ENCODE measurements at regions not wholly inside any gene's neighbourhood (a gene's known extent, or its start where the extent isn't known, plus 50 kb on each side); places are given as distances from the start of the nearest gene placed in this dataset.
A peak's percentile ranks its signal among the peaks of the same experiment; 100 is the strongest.

DNA sequence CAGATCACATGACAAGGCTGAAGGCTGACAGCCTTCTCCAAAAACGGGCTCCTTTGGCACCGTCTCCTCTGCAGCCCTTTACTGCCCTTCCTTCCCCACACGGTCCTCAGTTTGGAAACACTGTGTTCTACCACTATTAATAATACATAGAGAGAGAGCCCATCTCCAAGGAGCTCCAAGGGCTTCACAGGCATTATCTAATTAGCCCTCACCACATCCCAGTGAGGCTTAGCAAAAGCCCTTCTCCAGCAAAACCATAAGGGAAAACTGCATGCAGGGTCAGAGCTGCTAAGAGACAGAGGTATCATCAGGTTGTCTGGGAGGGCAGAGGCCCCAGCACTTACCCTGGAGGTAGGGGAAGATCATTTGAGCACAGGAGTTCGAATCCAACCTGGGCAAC, 169.3 kb upstream of the JARID2 start (continued):
- TF ChIP-seq, protein P1, sequence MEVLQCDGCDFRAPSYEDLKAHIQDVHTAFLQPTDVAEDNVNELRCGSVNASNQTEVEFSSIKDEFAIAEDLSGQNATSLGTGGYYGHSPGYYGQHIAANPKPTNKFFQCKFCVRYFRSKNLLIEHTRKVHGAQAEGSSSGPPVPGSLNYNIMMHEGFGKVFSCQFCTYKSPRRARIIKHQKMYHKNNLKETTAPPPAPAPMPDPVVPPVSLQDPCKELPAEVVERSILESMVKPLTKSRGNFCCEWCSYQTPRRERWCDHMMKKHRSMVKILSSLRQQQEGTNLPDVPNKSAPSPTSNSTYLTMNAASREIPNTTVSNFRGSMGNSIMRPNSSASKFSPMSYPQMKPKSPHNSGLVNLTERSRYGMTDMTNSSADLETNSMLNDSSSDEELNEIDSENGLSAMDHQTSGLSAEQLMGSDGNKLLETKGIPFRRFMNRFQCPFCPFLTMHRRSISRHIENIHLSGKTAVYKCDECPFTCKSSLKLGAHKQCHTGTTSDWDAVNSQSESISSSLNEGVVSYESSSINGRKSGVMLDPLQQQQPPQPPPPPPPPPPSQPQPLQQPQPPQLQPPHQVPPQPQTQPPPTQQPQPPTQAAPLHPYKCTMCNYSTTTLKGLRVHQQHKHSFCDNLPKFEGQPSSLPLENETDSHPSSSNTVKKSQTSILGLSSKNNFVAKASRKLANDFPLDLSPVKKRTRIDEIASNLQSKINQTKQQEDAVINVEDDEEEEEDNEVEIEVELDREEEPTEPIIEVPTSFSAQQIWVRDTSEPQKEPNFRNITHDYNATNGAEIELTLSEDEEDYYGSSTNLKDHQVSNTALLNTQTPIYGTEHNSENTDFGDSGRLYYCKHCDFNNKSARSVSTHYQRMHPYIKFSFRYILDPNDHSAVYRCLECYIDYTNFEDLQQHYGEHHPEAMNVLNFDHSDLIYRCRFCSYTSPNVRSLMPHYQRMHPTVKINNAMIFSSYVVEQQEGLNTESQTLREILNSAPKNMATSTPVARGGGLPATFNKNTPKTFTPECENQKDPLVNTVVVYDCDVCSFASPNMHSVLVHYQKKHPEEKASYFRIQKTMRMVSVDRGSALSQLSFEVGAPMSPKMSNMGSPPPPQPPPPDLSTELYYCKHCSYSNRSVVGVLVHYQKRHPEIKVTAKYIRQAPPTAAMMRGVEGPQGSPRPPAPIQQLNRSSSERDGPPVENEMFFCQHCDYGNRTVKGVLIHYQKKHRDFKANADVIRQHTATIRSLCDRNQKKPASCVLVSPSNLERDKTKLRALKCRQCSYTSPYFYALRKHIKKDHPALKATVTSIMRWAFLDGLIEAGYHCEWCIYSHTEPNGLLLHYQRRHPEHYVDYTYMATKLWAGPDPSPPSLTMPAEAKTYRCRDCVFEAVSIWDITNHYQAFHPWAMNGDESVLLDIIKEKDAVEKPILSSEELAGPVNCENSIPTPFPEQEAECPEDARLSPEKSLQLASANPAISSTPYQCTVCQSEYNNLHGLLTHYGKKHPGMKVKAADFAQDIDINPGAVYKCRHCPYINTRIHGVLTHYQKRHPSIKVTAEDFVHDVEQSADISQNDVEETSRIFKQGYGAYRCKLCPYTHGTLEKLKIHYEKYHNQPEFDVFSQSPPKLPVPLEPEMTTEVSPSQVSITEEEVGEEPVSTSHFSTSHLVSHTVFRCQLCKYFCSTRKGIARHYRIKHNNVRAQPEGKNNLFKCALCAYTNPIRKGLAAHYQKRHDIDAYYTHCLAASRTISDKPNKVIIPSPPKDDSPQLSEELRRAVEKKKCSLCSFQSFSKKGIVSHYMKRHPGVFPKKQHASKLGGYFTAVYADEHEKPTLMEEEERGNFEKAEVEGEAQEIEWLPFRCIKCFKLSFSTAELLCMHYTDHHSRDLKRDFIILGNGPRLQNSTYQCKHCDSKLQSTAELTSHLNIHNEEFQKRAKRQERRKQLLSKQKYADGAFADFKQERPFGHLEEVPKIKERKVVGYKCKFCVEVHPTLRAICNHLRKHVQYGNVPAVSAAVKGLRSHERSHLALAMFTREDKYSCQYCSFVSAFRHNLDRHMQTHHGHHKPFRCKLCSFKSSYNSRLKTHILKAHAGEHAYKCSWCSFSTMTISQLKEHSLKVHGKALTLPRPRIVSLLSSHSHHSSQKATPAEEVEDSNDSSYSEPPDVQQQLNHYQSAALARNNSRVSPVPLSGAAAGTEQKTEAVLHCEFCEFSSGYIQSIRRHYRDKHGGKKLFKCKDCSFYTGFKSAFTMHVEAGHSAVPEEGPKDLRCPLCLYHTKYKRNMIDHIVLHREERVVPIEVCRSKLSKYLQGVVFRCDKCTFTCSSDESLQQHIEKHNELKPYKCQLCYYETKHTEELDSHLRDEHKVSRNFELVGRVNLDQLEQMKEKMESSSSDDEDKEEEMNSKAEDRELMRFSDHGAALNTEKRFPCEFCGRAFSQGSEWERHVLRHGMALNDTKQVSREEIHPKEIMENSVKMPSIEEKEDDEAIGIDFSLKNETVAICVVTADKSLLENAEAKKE (CRISPR knock-in tag; IDR thresholded peaks at IDR 0.05) = no peak
- no peak for TF ChIP-seq POLR2AphosphoS5 (IDR thresholded peaks at IDR 0.05; ENCODE audit: low read depth)
- TF ChIP-seq CREB1 (CRISPR knock-in tag; IDR thresholded peaks at IDR 0.05; ENCODE audit: low read depth) = no peak
- TF ChIP-seq ETS1 (IDR thresholded peaks at IDR 0.05) = no peak
- no peak for TF ChIP-seq STAT1 (IDR thresholded peaks at IDR 0.05; ENCODE audit: unreplicated experiment)
- TF ChIP-seq NANOG (IDR thresholded peaks at IDR 0.05; ENCODE audit: borderline replicate concordance) = no peak
- TF ChIP-seq ZNF331 (CRISPR knock-in tag; IDR thresholded peaks at IDR 0.05; ENCODE audit: low read depth) = no peak
- no peak for TF ChIP-seq JUNB (IDR thresholded peaks at IDR 0.05; ENCODE audit: unreplicated experiment)
- no peak for TF ChIP-seq EZH2phosphoT487 (IDR thresholded peaks at IDR 0.05; ENCODE audit: unreplicated experiment)

DNA sequence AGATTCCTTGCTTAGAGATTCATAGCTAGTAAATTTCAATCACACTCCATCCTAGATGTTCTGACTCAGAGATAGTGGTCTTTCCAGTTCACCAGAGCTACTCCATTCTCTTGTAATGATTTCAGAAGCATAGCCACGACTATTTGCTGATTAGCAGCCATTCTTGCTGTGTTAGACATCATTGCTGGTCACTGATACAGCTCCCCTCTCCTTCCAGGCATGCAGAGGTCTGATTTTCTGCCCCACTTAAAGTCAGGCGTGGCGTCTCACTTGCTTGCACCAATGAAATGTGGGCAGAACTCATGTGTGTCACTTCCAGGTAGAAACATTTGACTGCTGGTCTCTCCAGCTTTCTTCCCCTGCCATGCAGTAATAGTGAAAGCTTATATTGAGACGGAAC, 168.9 kb upstream of the JARID2 start:
- no peaks in the 10 kb centered on the region; the same call in 1 of the 2 replicates for H3F3A ChIP-seq (replicated peaks; ENCODE audit: low read depth)
- H3K79me2 ChIP-seq (replicated peaks; ENCODE audit: insufficient read depth) = no peaks in the 10 kb centered on the region
- H3K27me3 Mint-ChIP-seq (ENCODE audit: insufficient read depth, low read depth, poor library complexity) = peaks cover 11% of the 10 kb centered on the region
- no peaks in the 10 kb centered on the region for H3K9me2 ChIP-seq (ENCODE audit: insufficient read depth)
- H3K4me3 ChIP-seq = no peak overlapping the region
- H3K4me1 ChIP-seq (ENCODE audit: insufficient read depth) = peaks cover 31% of the 10 kb centered on the region
- 0 out of 2 replicates have a peak overlapping the region, but pooled peaks have one; percentile 45 for H3K27ac ChIP-seq (ENCODE audit: low read depth)
- H2AFZ ChIP-seq = 0 out of 2 replicates have a peak overlapping the region, but pooled peaks have one; percentile 47
- peaks cover 34% of the 10 kb centered on the region for H3K4me1 Mint-ChIP-seq
- peak overlapping the region; percentile 7 for H3K4me2 ChIP-seq
- no peaks in the 10 kb centered on the region for H3K27me3 ChIP-seq (ENCODE audit: insufficient read depth)
- TF ChIP-seq STAT1 (IDR thresholded peaks at IDR 0.05; ENCODE audit: unreplicated experiment) (no peak), CREB1 (CRISPR knock-in tag; IDR thresholded peaks at IDR 0.05; ENCODE audit: low read depth) (no peak), ZNF331 (CRISPR knock-in tag; IDR thresholded peaks at IDR 0.05; ENCODE audit: low read depth) (no peak)
- TF ChIP-seq, protein P1 (CRISPR knock-in tag; IDR thresholded peaks at IDR 0.05) = no peak
- H3K9me3 Mint-ChIP-seq = peaks cover 7% of the 10 kb centered on the region
- DNase-seq (ENCODE audit: low spot score) (no peak), ATAC-seq (no peak)
- no peaks in the 10 kb centered on the region for H3K36me3 ChIP-seq (ENCODE audit: insufficient read depth)
- peaks cover 4% of the 10 kb centered on the region; the same call in 2 of the 3 replicates for H3K36me3 Mint-ChIP-seq (ENCODE audit: low read depth)
- H4K20me1 ChIP-seq (replicated peaks; ENCODE audit: insufficient read depth) = no peaks in the 10 kb centered on the region
- peak overlapping the region; percentile 89 for H3K27ac Mint-ChIP-seq
- H3K4me3 Mint-ChIP-seq = no peak overlapping the region
